H9 (cell line): ENCODE measurements at regions not wholly inside any gene's neighbourhood (a gene's known extent, or its start where the extent isn't known, plus 50 kb on each side); places are given as distances from the start of the nearest gene placed in this dataset.
"Not testable (repeated sequence)": the region's sequence is repeated elsewhere in the genome, so short reads cannot be mapped to it uniquely, and the experiment has no call there.

Source experiments
- DNase-seq: peaks from one replicate; pipeline ENCODE4 v3.0.0-alpha.2; 2017
- H2AFZ ChIP-seq: one replicate; pipeline ENCODE4 v1.6.1; 2013; ENCODE audit warnings: mild to moderate bottlenecking, low read length, control low read depth, moderate library complexity
- H2AK5ac ChIP-seq: 2 replicates; pipeline ENCODE4 v1.6.1; 2013; ENCODE audit warnings: low read length, control low read depth, mixed read lengths; ENCODE audit not compliant: insufficient read length
- H2BK120ac ChIP-seq: one replicate; pipeline ENCODE4 v1.6.1; 2013; ENCODE audit warnings: low read depth, mild to moderate bottlenecking, low read length, control low read depth, inconsistent platforms; ENCODE audit not compliant: poor library complexity, severe bottlenecking
- H2BK12ac ChIP-seq: 2 replicates; pipeline ENCODE4 v1.6.1; 2013; ENCODE audit warnings: low read length, control low read depth, mixed read lengths, low read depth; ENCODE audit not compliant: insufficient read length
- H2BK15ac ChIP-seq: 2 replicates; pipeline ENCODE4 v1.6.1; 2013; ENCODE audit warnings: low read depth, low read length, control low read depth
- H2BK20ac ChIP-seq: one replicate; pipeline ENCODE4 v1.6.1; 2013; ENCODE audit warnings: low read depth, mild to moderate bottlenecking, low read length, control low read depth, inconsistent platforms; ENCODE audit not compliant: poor library complexity, severe bottlenecking
- H2BK5ac ChIP-seq: 2 replicates; pipeline ENCODE4 v1.6.1; 2013; ENCODE audit warnings: low read length, control low read depth, mixed read lengths; ENCODE audit not compliant: insufficient read length
- H3K14ac ChIP-seq: 2 replicates; pipeline ENCODE4 v1.6.1; 2013; ENCODE audit warnings: low read length, control low read depth; ENCODE audit not compliant: insufficient read depth
- H3K18ac ChIP-seq: 2 replicates; pipeline ENCODE4 v1.6.1; 2013; ENCODE audit warnings: low read depth, mild to moderate bottlenecking, mixed read lengths, low read length, control low read depth; ENCODE audit not compliant: insufficient read length
- H3K23ac ChIP-seq: 2 replicates; pipeline ENCODE4 v1.6.1; 2013; ENCODE audit warnings: low read length, control low read depth, mixed read lengths, low read depth; ENCODE audit not compliant: insufficient read length
- H3K23me2 ChIP-seq: 2 replicates; pipeline ENCODE4 v1.6.1; 2013; ENCODE audit warnings: low read depth, mild to moderate bottlenecking, mixed read lengths, low read length, control low read depth; ENCODE audit not compliant: insufficient read length, poor library complexity, severe bottlenecking
- H3K27ac ChIP-seq: 2 replicates; pipeline ENCODE4 v1.5.1; 2013; ENCODE audit warnings: low read length, control low read depth, mixed read lengths, low read depth; ENCODE audit not compliant: insufficient read length
- H3K27me3 ChIP-seq: 2 replicates; pipeline ENCODE4 v1.6.1; 2013; ENCODE audit warnings: low read length, control low read depth, inconsistent platforms; ENCODE audit not compliant: insufficient read depth
- H3K4ac ChIP-seq: 2 replicates; pipeline ENCODE4 v1.6.1; 2013; ENCODE audit warnings: low read depth, mild to moderate bottlenecking, control low read depth, inconsistent platforms, low read length, moderate library complexity
- H3K4me1 ChIP-seq: 2 replicates; pipeline ENCODE4 v1.6.1; 2013; ENCODE audit warnings: low read length, control low read depth, inconsistent platforms; ENCODE audit not compliant: insufficient read depth
- H3K4me2 ChIP-seq: 2 replicates; pipeline ENCODE4 v1.6.1; 2013; ENCODE audit warnings: low read length, control low read depth, mixed read lengths; ENCODE audit not compliant: insufficient read length, insufficient read depth
- H3K56ac ChIP-seq: 2 replicates; pipeline ENCODE4 v1.6.1; 2013; ENCODE audit warnings: low read depth, mild to moderate bottlenecking, mixed read lengths, low read length, control low read depth; ENCODE audit not compliant: insufficient read length
- H3K79me1 ChIP-seq: 2 replicates; pipeline ENCODE4 v1.6.1; 2013; ENCODE audit warnings: low read depth, mild to moderate bottlenecking, moderate library complexity, low read length, control low read depth, inconsistent platforms; ENCODE audit not compliant: insufficient read depth, poor library complexity, severe bottlenecking
- H3K79me2 ChIP-seq: 2 replicates; pipeline ENCODE4 v1.6.1; 2013; ENCODE audit warnings: low read length, control low read depth, inconsistent platforms; ENCODE audit not compliant: insufficient read depth
- H3K9ac ChIP-seq: 2 replicates; pipeline ENCODE4 v1.6.1; 2013; ENCODE audit warnings: low read length, control low read depth, mixed read lengths; ENCODE audit not compliant: insufficient read length; ENCODE audit errors: extremely low read depth
- H3K9me3 ChIP-seq: one replicate; pipeline ENCODE4 v1.6.1; 2013; ENCODE audit warnings: low read depth, low read length, inconsistent platforms; ENCODE audit not compliant: control insufficient read depth
- H3T11ph ChIP-seq: one replicate; pipeline ENCODE4 v1.6.1; 2013; ENCODE audit warnings: mild to moderate bottlenecking, low read length, control low read depth, inconsistent platforms
- H4K20me1 ChIP-seq: one replicate; pipeline ENCODE4 v1.6.1; 2013; ENCODE audit not compliant: control insufficient read depth, insufficient read length, insufficient read depth
- H4K5ac ChIP-seq: 2 replicates; pipeline ENCODE4 v1.6.1; 2013; ENCODE audit warnings: low read depth, mild to moderate bottlenecking, mixed read lengths, low read length, control low read depth; ENCODE audit not compliant: insufficient read length
- H4K8ac ChIP-seq: replicated peaks from 2 replicates; pipeline ENCODE4 v1.6.1; 2013; ENCODE audit warnings: low read length, control low read depth, mixed read lengths, low read depth; ENCODE audit not compliant: insufficient read length
- H4K91ac ChIP-seq: 2 replicates; pipeline ENCODE4 v1.6.1; 2013; ENCODE audit warnings: low read depth, mild to moderate bottlenecking, moderate library complexity, mixed read lengths, low read length, control low read depth; ENCODE audit not compliant: insufficient read length
- H3K27ac Mint-ChIP-seq, 3 experiments: 2 replicates in 2 of 3; 3 replicates in 1 of 3; pipeline ENCODE4 v1.8.0; 2020 to 2021; ENCODE audit warnings: mixed read lengths in 3 of 3, mild to moderate bottlenecking in 1 of 3, moderate library complexity in 1 of 3
- H3K27me3 Mint-ChIP-seq: 2 replicates; pipeline ENCODE4 v1.8.0; 2021; ENCODE audit warnings: low read depth, mild to moderate bottlenecking, moderate library complexity, mixed read lengths
- H3K36me3 Mint-ChIP-seq, 3 experiments: 2 replicates in 2 of 3; 3 replicates in 1 of 3; pipeline ENCODE4 v1.8.0; 2020 to 2021; ENCODE audit warnings: low read depth in 3 of 3, mixed read lengths in 3 of 3; ENCODE audit not compliant: insufficient read depth in 1 of 3
- H3K4me1 Mint-ChIP-seq, 2 experiments: 2 replicates each; pipeline ENCODE4 v1.8.0; 2020; ENCODE audit warnings: mixed read lengths in 2 of 2
- H3K4me3 Mint-ChIP-seq, 2 experiments: 2 replicates in 1 of 2; 3 replicates in 1 of 2; pipeline ENCODE4 v1.8.0; 2020 to 2021; ENCODE audit warnings: mild to moderate bottlenecking in 2 of 2, mixed read lengths in 2 of 2, moderate library complexity in 1 of 2
- H3K9me3 Mint-ChIP-seq, 2 experiments: 2 replicates in 1 of 2; 3 replicates in 1 of 2; pipeline ENCODE4 v1.8.0; 2020; ENCODE audit warnings: mild to moderate bottlenecking in 2 of 2, mixed read lengths in 2 of 2, moderate library complexity in 1 of 2
- WGBS: extraction: QIAGEN DNeasy Blood & Tissue Kit; methylation state at CpG from one replicate; pipeline ENCODE4 v1.1.7; 2013; ENCODE audit warnings: missing lambda C conversion rate, low lambda C conversion rate, mixed read lengths; ENCODE audit not compliant: insufficient read length; ENCODE audit errors: extremely low coverage; 5-methylcytosine and 5-hydroxymethylcytosine counted together

- H3K23me2 ChIP-seq, H3T11ph ChIP-seq, H3K4me2 ChIP-seq, H2BK15ac ChIP-seq, H3K27me3 Mint-ChIP-seq, H3K27ac ChIP-seq, H3K36me3 Mint-ChIP-seq, H2AK5ac ChIP-seq, H4K91ac ChIP-seq, H3K4me1 Mint-ChIP-seq, H3K9me3 Mint-ChIP-seq, H3K9ac ChIP-seq, H3K14ac ChIP-seq, H3K79me1 ChIP-seq, H3K18ac ChIP-seq, H4K20me1 ChIP-seq, H2BK5ac ChIP-seq, H3K27ac Mint-ChIP-seq, H2BK120ac ChIP-seq, H3K9me3 ChIP-seq, H2BK20ac ChIP-seq, H4K8ac ChIP-seq, H4K5ac ChIP-seq, DNase-seq, H2AFZ ChIP-seq, H3K4me1 ChIP-seq, H3K4me3 Mint-ChIP-seq, H3K4ac ChIP-seq, H3K23ac ChIP-seq, H2BK12ac ChIP-seq, H3K56ac ChIP-seq, H3K27me3 ChIP-seq, H3K79me2 ChIP-seq: not testable (repeated sequence)
- WGBS = no CpG with 5 or more reads among the region's 2 CpGs
Measured at GRCh38 chr5:34096033-34096432, 53.0 kb upstream of the C1QTNF3 start.

- H2BK120ac ChIP-seq, H3K4me1 ChIP-seq, H3K27ac Mint-ChIP-seq, H4K20me1 ChIP-seq, H3K14ac ChIP-seq, H4K8ac ChIP-seq, H3K23me2 ChIP-seq, H3K36me3 Mint-ChIP-seq, H2BK20ac ChIP-seq, H4K91ac ChIP-seq, H3K4me1 Mint-ChIP-seq, H3K56ac ChIP-seq, H3K4me2 ChIP-seq, H3K79me2 ChIP-seq, H3K4ac ChIP-seq, H3K9me3 Mint-ChIP-seq, H2BK12ac ChIP-seq, H3K4me3 Mint-ChIP-seq, H2AK5ac ChIP-seq, H3K79me1 ChIP-seq, H2BK5ac ChIP-seq, H3K18ac ChIP-seq, H3K27me3 ChIP-seq, H4K5ac ChIP-seq, H3K27ac ChIP-seq, H3K23ac ChIP-seq, H2BK15ac ChIP-seq, H3K9ac ChIP-seq, H3K27me3 Mint-ChIP-seq, H2AFZ ChIP-seq, DNase-seq, H3K9me3 ChIP-seq, H3T11ph ChIP-seq: not testable (repeated sequence)
- no CpG with 5 or more reads among the region's 3 CpGs for WGBS
Measured at GRCh38 chr5:34099891-34100290, 56.9 kb upstream of the C1QTNF3 start.

- H2AK5ac ChIP-seq, H3K4me3 Mint-ChIP-seq, H2BK15ac ChIP-seq, H3K79me1 ChIP-seq, H2BK20ac ChIP-seq, H3K27me3 ChIP-seq, H3K27ac ChIP-seq, H3K4ac ChIP-seq, H3K4me2 ChIP-seq, H2BK120ac ChIP-seq, H3K27me3 Mint-ChIP-seq, H3K36me3 Mint-ChIP-seq, H3K4me1 ChIP-seq, H3K14ac ChIP-seq, H3K9ac ChIP-seq, H3K56ac ChIP-seq, H2BK12ac ChIP-seq, H3K27ac Mint-ChIP-seq, H2BK5ac ChIP-seq, H3K79me2 ChIP-seq, H4K8ac ChIP-seq, DNase-seq, H4K91ac ChIP-seq, H3K23ac ChIP-seq, H3K9me3 Mint-ChIP-seq, H3K23me2 ChIP-seq, H3T11ph ChIP-seq, H3K9me3 ChIP-seq, H3K18ac ChIP-seq, H4K20me1 ChIP-seq, H4K5ac ChIP-seq, H2AFZ ChIP-seq, H3K4me1 Mint-ChIP-seq: not testable (repeated sequence)
Measured at GRCh38 chr5:34101567-34101966, 58.6 kb upstream of the C1QTNF3 start.
